GM23248 (cell line): ENCODE measurements at regions not wholly inside any gene's neighbourhood (a gene's known extent, or its start where the extent isn't known, plus 50 kb on each side); places are given as distances from the start of the nearest gene placed in this dataset.

Experiments
- EZH2 ChIP-seq: fragments of 200-600 bp; sonication (generic); IDR thresholded peaks from 2 replicates; pipeline ENCODE4 v1.6.1; 2018; ENCODE audit warnings: antibody characterized with exemption, mild to moderate bottlenecking; ENCODE audit not compliant: insufficient read depth, poor library complexity, severe bottlenecking
- EZH2phosphoT487 ChIP-seq: fragments of 200-600 bp; sonication (generic); IDR thresholded peaks from 2 replicates; pipeline ENCODE4 v1.6.1; 2018; ENCODE audit warnings: antibody characterized with exemption, moderate library complexity, mild to moderate bottlenecking, low read depth; ENCODE audit not compliant: insufficient read depth

GRCh38 chr2:147621656-147622197 is 223.1 kb upstream of the ACVR2A start:
- TF ChIP-seq EZH2 (no peak), EZH2phosphoT487 (no peak)
